ENCODE measurements at regions not wholly inside any gene's neighbourhood (a gene's known extent, or its start where the extent isn't known, plus 50 kb on each side); places are given as distances from the start of the nearest gene placed in this dataset.

DNA sequence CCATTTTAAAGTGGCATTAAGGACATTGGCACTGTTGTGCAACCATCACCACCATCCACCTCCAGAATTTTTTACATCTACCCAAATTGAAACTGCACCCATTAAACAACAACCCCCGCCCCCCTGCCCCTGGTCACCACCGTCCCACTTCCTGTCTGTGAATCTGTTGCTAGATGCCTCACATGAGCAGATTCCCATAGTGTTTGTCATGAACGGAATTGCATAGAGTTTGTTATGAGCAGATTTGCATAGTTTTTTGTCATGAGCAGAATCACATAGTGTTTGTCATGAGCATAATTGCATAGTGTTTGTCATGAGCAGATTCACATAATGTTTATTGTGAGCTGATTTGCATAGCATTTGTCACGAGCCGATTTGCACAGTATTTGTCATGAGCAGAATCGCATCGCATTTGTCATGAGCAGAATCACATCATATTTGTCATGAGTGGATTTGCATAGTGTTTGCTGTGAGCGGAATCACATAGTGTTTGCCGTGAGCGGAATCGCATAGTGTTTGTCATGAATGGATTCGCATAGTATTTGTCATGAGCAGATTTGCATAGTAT is 54.0 kb upstream of the GTF3A start:
- DNase-seq, result no peak

GRCh38 chr13:27371932-27372331 is 52.5 kb upstream of the GTF3A start:
- DNase-seq, result no peak

DNA sequence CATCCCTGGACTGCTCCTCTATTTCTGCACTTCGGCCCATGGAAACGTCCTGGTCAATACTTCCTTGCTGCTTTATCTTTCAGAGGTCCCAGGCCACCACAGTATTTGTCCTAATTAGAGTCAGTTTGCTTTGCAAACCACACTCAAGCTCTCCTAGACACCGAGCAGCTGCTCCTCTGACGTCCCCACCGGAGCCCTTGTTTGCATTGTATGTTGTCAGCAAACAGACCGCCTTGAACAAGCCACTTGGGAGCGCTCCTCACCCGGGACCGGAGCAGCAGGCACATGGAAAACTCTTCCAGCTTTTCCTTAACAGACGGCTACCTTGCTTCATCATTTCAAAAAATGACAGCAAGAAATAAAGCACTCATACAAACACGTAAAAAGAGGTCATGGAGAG is 51.5 kb upstream of the GTF3A start:
- DNase-seq, result no peak

DNA sequence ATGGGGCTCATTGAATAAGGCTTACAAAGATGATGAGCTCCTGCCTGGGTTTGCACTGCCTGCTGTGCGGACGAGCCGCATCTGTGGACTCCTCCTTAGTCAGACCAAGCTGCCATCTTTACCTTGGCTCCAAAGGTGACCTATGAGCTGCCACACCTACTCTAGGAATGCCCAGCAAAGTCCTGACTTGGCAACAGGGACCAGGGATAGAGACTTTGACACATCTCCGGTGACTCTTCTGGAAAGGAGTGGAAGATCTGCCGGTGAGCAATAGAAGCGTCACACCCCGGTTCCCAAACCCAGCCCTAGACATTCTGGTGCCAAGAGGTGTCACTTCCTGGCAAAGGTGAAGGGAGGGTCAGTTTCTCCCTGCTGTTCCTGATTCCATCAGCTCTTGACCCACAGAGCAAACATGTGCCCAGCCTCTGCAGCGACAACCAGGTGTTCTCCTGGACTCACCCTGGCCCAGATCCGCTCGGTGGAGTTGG is 50.2 kb upstream of the GTF3A start:
- no peak for DNase-seq

All from SW 1271 (cell line).